ENCODE measurements at regions not wholly inside any gene's neighbourhood (a gene's known extent, or its start where the extent isn't known, plus 50 kb on each side); places are given as distances from the start of the nearest gene placed in this dataset.

DNA sequence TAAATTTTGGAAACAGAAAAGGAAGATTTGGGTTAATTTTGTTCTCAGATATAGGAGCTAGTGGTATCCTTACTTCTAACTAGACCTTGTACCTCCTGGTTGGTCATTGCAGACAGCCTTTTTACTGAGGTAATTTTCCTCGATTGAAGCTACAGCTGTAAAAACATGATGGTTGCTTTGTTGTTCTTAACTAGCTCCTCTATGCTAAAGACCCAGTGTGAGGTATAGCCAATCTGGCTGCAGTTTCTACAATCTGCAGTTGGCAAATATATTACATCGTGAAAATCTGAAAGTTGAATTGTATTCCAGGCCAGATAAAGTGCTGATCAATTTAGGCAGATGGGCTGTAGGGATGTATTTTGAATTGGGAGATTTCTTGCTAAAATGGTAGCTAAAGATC lies 116.5 kb downstream of the AASDHPPT start (continued):
- no peak for TF ChIP-seq ZBTB17 (CRISPR knock-in tag; IDR thresholded peaks at IDR 0.05)
- TF ChIP-seq WHSC1 (IDR thresholded peaks at IDR 0.05; ENCODE audit: low read length), result no peak
- no peak for TF ChIP-seq TBL1XR1 (IDR thresholded peaks at IDR 0.05; ENCODE audit: low read length in 2 of 2)
- no peak for TF ChIP-seq BMI1 (IDR thresholded peaks at IDR 0.05; ENCODE audit: low read length)
- TF ChIP-seq EGR1 (conservative IDR thresholded peaks at IDR 0.05), result no peak
- no peak for TF ChIP-seq SAFB (IDR thresholded peaks at IDR 0.05; ENCODE audit: borderline replicate concordance, low read depth, low read length)
- no peak for TF ChIP-seq HEY1 (CRISPR knock-in tag; IDR thresholded peaks at IDR 0.05; ENCODE audit: borderline replicate concordance)
- TF ChIP-seq MECOM (CRISPR knock-in tag; IDR thresholded peaks at IDR 0.05), result no peak
- no peak for TF ChIP-seq ERF (CRISPR knock-in tag; IDR thresholded peaks at IDR 0.05)
- TF ChIP-seq NFIC (IDR thresholded peaks at IDR 0.05), result no peak
- TF ChIP-seq ESRRB (CRISPR knock-in tag; IDR thresholded peaks at IDR 0.05; ENCODE audit: borderline replicate concordance), result no peak
- TF ChIP-seq ZNF408 (CRISPR knock-in tag; IDR thresholded peaks at IDR 0.05; ENCODE audit: low read depth), result no peak
- no peak for TF ChIP-seq NR2F6 (CRISPR knock-in tag; IDR thresholded peaks at IDR 0.05)
- no peak for TF ChIP-seq ZNF780A (CRISPR knock-in tag; IDR thresholded peaks at IDR 0.05)
- no peak for TF ChIP-seq FOXM1 (IDR thresholded peaks at IDR 0.05; ENCODE audit: low read depth)
- TF ChIP-seq FOXM1 (CRISPR knock-in tag; IDR thresholded peaks at IDR 0.05; ENCODE audit: low read depth), result no peak
- TF ChIP-seq, protein P1, sequence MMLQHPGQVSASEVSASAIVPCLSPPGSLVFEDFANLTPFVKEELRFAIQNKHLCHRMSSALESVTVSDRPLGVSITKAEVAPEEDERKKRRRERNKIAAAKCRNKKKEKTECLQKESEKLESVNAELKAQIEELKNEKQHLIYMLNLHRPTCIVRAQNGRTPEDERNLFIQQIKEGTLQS (IDR thresholded peaks at IDR 0.05), result no peak
- TF ChIP-seq, protein P1 (CRISPR knock-in tag; conservative IDR thresholded peaks at IDR 0.05), result no peak
- TF ChIP-seq FOXJ3 (CRISPR knock-in tag; IDR thresholded peaks at IDR 0.05), result no peak
- no peak for TF ChIP-seq MEF2A (IDR thresholded peaks at IDR 0.05; ENCODE audit: control insufficient read depth, low read depth, low read length)

All from K562 (cell line).